Hindlimb muscle (tissue), 1 donor: ENCODE measurements at regions not wholly inside any gene's neighbourhood (a gene's known extent, or its start where the extent isn't known, plus 50 kb on each side); places are given as distances from the start of the nearest gene placed in this dataset.
"Not testable (repeated sequence)": the region's sequence is repeated elsewhere in the genome, so short reads cannot be mapped to it uniquely, and the experiment has no call there.

Experiments used
- DNase-seq: peaks from one replicate; pipeline ENCODE4 v3.0.0-alpha.2; 2013

GRCh38 chr6:155889410-155889809 is 433.8 kb upstream of the NOX3 start:
- no peak for DNase-seq

- DNase-seq, result no peak
Observed at GRCh38 chr6:155887421-155887820, 431.8 kb upstream of the NOX3 start.

GRCh38 chr6:155883741-155884140 is 428.1 kb upstream of the NOX3 start:
- DNase-seq, result no peak

- no peak for DNase-seq
Observed at GRCh38 chr6:155883334-155883731, 427.7 kb upstream of the NOX3 start.

- DNase-seq, result no peak
Observed at GRCh38 chr6:155882527-155883333, 427.1 kb upstream of the NOX3 start.

- no peak for DNase-seq
Observed at GRCh38 chr6:155881826-155882526, 426.3 kb upstream of the NOX3 start.

GRCh38 chr6:155880900-155881299 is 425.3 kb upstream of the NOX3 start:
- no peak for DNase-seq

GRCh38 chr6:155872961-155873360 is 417.3 kb upstream of the NOX3 start:
- no peak for DNase-seq

GRCh38 chr6:155867682-155868081 is 412.0 kb upstream of the NOX3 start:
- DNase-seq, result no peak

- DNase-seq, result not testable (repeated sequence)
Observed at GRCh38 chr6:155866676-155867390, 411.2 kb upstream of the NOX3 start.

GRCh38 chr6:155861821-155862220 is 406.2 kb upstream of the NOX3 start:
- DNase-seq, result no peak

GRCh38 chr6:155858906-155859305 is 403.3 kb upstream of the NOX3 start:
- DNase-seq, result not testable (repeated sequence)

- no peak for DNase-seq
Observed at GRCh38 chr6:155854787-155855186, 399.1 kb upstream of the NOX3 start.

GRCh38 chr6:155853011-155853410 is 397.4 kb upstream of the NOX3 start:
- no peak for DNase-seq

- no peak for DNase-seq
Observed at GRCh38 chr6:155850408-155850841, 394.8 kb upstream of the NOX3 start.

- no peak for DNase-seq
Observed at GRCh38 chr6:155847711-155848110, 392.1 kb upstream of the NOX3 start.

- no peak for DNase-seq
Observed at GRCh38 chr6:155837474-155837873, 381.8 kb upstream of the NOX3 start.

GRCh38 chr6:155832596-155832995 is 377.0 kb upstream of the NOX3 start:
- DNase-seq, result no peak

GRCh38 chr6:155830531-155830930 is 374.9 kb upstream of the NOX3 start:
- no peak for DNase-seq

- DNase-seq, result no peak
Observed at GRCh38 chr6:155829646-155830045, 374.0 kb upstream of the NOX3 start.

- DNase-seq, result no peak
Observed at GRCh38 chr6:155828989-155829388, 373.4 kb upstream of the NOX3 start.

GRCh38 chr6:155818698-155819097 is 363.1 kb upstream of the NOX3 start:
- DNase-seq, result no peak

- DNase-seq, result no peak
Observed at GRCh38 chr6:155813548-155813947, 357.9 kb upstream of the NOX3 start.
